ENCODE measurements at regions not wholly inside any gene's neighbourhood (a gene's known extent, or its start where the extent isn't known, plus 50 kb on each side); places are given as distances from the start of the nearest gene placed in this dataset.

GRCh38 chr3:157840564-157840963 is 265.7 kb downstream of the SHOX2 start:
- DNase-seq (ENCODE audit: insufficient read length, low spot score) (no peak), FAIRE-seq (no peak)
- no peak for TF ChIP-seq CTCF (IDR thresholded peaks at IDR 0.05; ENCODE audit: insufficient read depth, missing control alignments)

- no peak for FAIRE-seq
- no peak for DNase-seq (ENCODE audit: insufficient read length, low spot score)
- no peak for TF ChIP-seq CTCF (IDR thresholded peaks at IDR 0.05; ENCODE audit: insufficient read depth, missing control alignments)
Observed at GRCh38 chr3:157838457-157838856, 267.8 kb downstream of the SHOX2 start.

GRCh38 chr3:157837336-157837735 is 268.9 kb downstream of the SHOX2 start:
- TF ChIP-seq CTCF (IDR thresholded peaks at IDR 0.05; ENCODE audit: insufficient read depth, missing control alignments): no peak
- DNase-seq (ENCODE audit: insufficient read length, low spot score) (no peak), FAIRE-seq (no peak)

- FAIRE-seq: no peak
- DNase-seq (ENCODE audit: insufficient read length, low spot score): no peak
- TF ChIP-seq CTCF (IDR thresholded peaks at IDR 0.05; ENCODE audit: insufficient read depth, missing control alignments): no peak
Observed at GRCh38 chr3:157836022-157836421, 270.2 kb downstream of the SHOX2 start.

- FAIRE-seq (no peak), DNase-seq (ENCODE audit: insufficient read length, low spot score) (no peak)
- no peak for TF ChIP-seq CTCF (IDR thresholded peaks at IDR 0.05; ENCODE audit: insufficient read depth, missing control alignments)
Observed at GRCh38 chr3:157832588-157832987, 273.6 kb downstream of the SHOX2 start.

- no peak for FAIRE-seq
- no peak for TF ChIP-seq CTCF (IDR thresholded peaks at IDR 0.05; ENCODE audit: insufficient read depth, missing control alignments)
- DNase-seq (ENCODE audit: insufficient read length, low spot score): no peak
Observed at GRCh38 chr3:157830556-157831236, 275.5 kb downstream of the SHOX2 start.

- no peak for TF ChIP-seq CTCF (IDR thresholded peaks at IDR 0.05; ENCODE audit: insufficient read depth, missing control alignments)
- no peak for FAIRE-seq
- no peak for DNase-seq (ENCODE audit: insufficient read length, low spot score)
Observed at GRCh38 chr3:157829786-157830185, 276.4 kb downstream of the SHOX2 start.
